Stomach (tissue), 8 donors: ENCODE measurements at regions not wholly inside any gene's neighbourhood (a gene's known extent, or its start where the extent isn't known, plus 50 kb on each side); places are given as distances from the start of the nearest gene placed in this dataset.

Experiments
- DNase-seq, 2 donors: peaks; one replicate each; pipeline versions ENCODE4 v3.0.0 to v3.0.0-alpha.2; 2013 to 2019
- H3K27ac ChIP-seq, 5 donors: fragments of 200-600 bp in 4 of 5; sonication (generic) in 4 of 5; one replicate each; pipeline ENCODE4 v1.5.1; 2013 to 2019; ENCODE audit warnings: mild to moderate bottlenecking in 1 of 5, moderate library complexity in 1 of 5
- H3K27me3 ChIP-seq, 3 donors: fragments of 200-600 bp; sonication (generic); one replicate each; pipeline ENCODE4 v1.5.1; 2017 to 2019; ENCODE audit warnings: mixed run types in 1 of 3
- H3K36me3 ChIP-seq, 4 donors: fragments of 200-600 bp; sonication (generic); 1 replicate in 3 of 4; 2 replicates in 1 of 4; pipeline ENCODE4 v1.5.1; 2016 to 2019
- H3K4me1 ChIP-seq, 4 donors: fragments of 200-600 bp; sonication (generic); one replicate each; pipeline ENCODE4 v1.5.1; 2016 to 2019
- H3K4me3 ChIP-seq, 4 donors: fragments of 200-600 bp; sonication (generic) in 3 of 4; one replicate each; pipeline ENCODE4 v1.5.1; 2016 to 2019; ENCODE audit warnings: mild to moderate bottlenecking in 1 of 4
- H3K9me3 ChIP-seq, 4 donors: fragments of 200-600 bp; sonication (generic); one replicate each; pipeline ENCODE4 v1.5.1; 2016 to 2019
- CTCF ChIP-seq, 7 experiments: fragments of 450-650 bp in 4 of 7; fragments of 200-600 bp in 3 of 7; sonication (generic) in 3 of 7; IDR thresholded peaks; one replicate each; pipeline ENCODE4 v1.5.1; 2016 to 2019; ENCODE audit warnings: antibody characterized with exemption in 7 of 7, control low read depth in 2 of 7, mild to moderate bottlenecking in 1 of 7
- EP300 ChIP-seq: sonication (generic); formaldehyde crosslinking; IDR thresholded peaks from one replicate; pipeline ENCODE4 v1.6.1; 2017; ENCODE audit warnings: antibody characterized with exemption
- POLR2A ChIP-seq, 4 donors: fragments of 450-650 bp; IDR thresholded peaks; one replicate each; pipeline ENCODE4 v1.6.1; 2016; ENCODE audit warnings: antibody characterized with exemption in 4 of 4, control low read depth in 2 of 4, mild to moderate bottlenecking in 1 of 4, moderate library complexity in 1 of 4
- POLR2AphosphoS5 ChIP-seq, 3 donors: sonication (generic); formaldehyde crosslinking; IDR thresholded peaks; one replicate each; pipeline ENCODE4 v1.6.1; 2016; ENCODE audit warnings: antibody characterized with exemption in 3 of 3
- WGBS, 5 donors: extraction: QIAGEN DNeasy Blood & Tissue Kit in 3 of 5; methylation state at CpG; one replicate each; pipeline versions ENCODE4 v1.1.5 to v1.1.7; 2013 to 2018; 5-methylcytosine and 5-hydroxymethylcytosine counted together
- intact Hi-C: fragments of 100-400 bp; cut with DNase I; formaldehyde crosslinking; loops from one replicate; pipeline ENCODE4 v1.15.1; 2023; ENCODE audit warnings: low total_unique reads
- donor health status: healthy with polysubstance abuse.
- donor health status: Bipolar disorder and iron deficiency.
- donor health status: healthy.

GRCh38 chr13:47114030-47114429 is 217.2 kb upstream of the HTR2A start:
- intact Hi-C loops = no loop called here
- no peaks in the 10 kb centered on the region for H3K9me3 ChIP-seq
- no peak for TF ChIP-seq POLR2A (IDR thresholded peaks at IDR 0.05)
- WGBS, 5 donors = 86 to 96% (median 94%) methylated on average over 1 of the region's 1 CpG
- DNase-seq = no peak
- no peak overlapping the region for H3K4me3 ChIP-seq
- no peak overlapping the region for H3K27ac ChIP-seq
- H3K36me3 ChIP-seq = no peaks in the 10 kb centered on the region
- no peaks in the 10 kb centered on the region for H3K27me3 ChIP-seq
- no peaks in the 10 kb centered on the region for H3K4me1 ChIP-seq

- Histone ChIP-seq H3K27me3 (no peaks in the 10 kb centered on the region), H3K4me1 (no peaks in the 10 kb centered on the region), H3K4me3 (no peak overlapping the region), H3K36me3 (no peaks in the 10 kb centered on the region), H3K9me3 (no peaks in the 10 kb centered on the region), H3K27ac (no peak overlapping the region)
- TF ChIP-seq POLR2AphosphoS5 (IDR thresholded peaks at IDR 0.05) = no peak
- 56 to 74% (median 60%) methylated on average over 1 of the region's 1 CpG for WGBS, 5 donors
- no peak for DNase-seq
- intact Hi-C loops = no loop called here
These were observed 216.0 kb upstream of the HTR2A start for GRCh38 chr13:47112903-47113299.

GRCh38 chr13:47112205-47112902 is 215.5 kb upstream of the HTR2A start:
- no peaks in the 10 kb centered on the region for H3K9me3 ChIP-seq
- TF ChIP-seq CTCF (IDR thresholded peaks at IDR 0.05) (no peak), POLR2AphosphoS5 (IDR thresholded peaks at IDR 0.05) (no peak), POLR2A (IDR thresholded peaks at IDR 0.05) (no peak), EP300 (no peak)
- intact Hi-C loops = no loop called here
- H3K36me3 ChIP-seq = no peaks in the 10 kb centered on the region
- WGBS, 5 donors = 65 to 75% (median 73%) methylated on average over 4 of the region's 4 CpGs
- H3K27me3 ChIP-seq = no peaks in the 10 kb centered on the region
- H3K4me3 ChIP-seq = no peak overlapping the region
- no peaks in the 10 kb centered on the region for H3K4me1 ChIP-seq
- no peak overlapping the region for H3K27ac ChIP-seq
- no peak for DNase-seq

GRCh38 chr13:47111499-47111898 is 214.6 kb upstream of the HTR2A start:
- H3K27me3 ChIP-seq = no peaks in the 10 kb centered on the region
- 68 to 76% (median 74%) methylated on average over 3 of the region's 3 CpGs for WGBS, 5 donors
- DNase-seq = no peak
- H3K4me3 ChIP-seq = no peak overlapping the region
- intact Hi-C loops = no loop called here
- H3K36me3 ChIP-seq = no peaks in the 10 kb centered on the region
- TF ChIP-seq POLR2AphosphoS5 (IDR thresholded peaks at IDR 0.05) = no peak
- TF ChIP-seq POLR2A (IDR thresholded peaks at IDR 0.05) = no peak
- TF ChIP-seq CTCF (IDR thresholded peaks at IDR 0.05) = no peak
- TF ChIP-seq EP300 = no peak
- H3K27ac ChIP-seq = no peak overlapping the region
- H3K4me1 ChIP-seq = no peaks in the 10 kb centered on the region
- no peaks in the 10 kb centered on the region for H3K9me3 ChIP-seq

GRCh38 chr13:47110833-47111240 is 214.0 kb upstream of the HTR2A start:
- no peak overlapping the region for H3K4me3 ChIP-seq
- no peaks in the 10 kb centered on the region for H3K9me3 ChIP-seq
- H3K4me1 ChIP-seq = no peaks in the 10 kb centered on the region
- DNase-seq = no peak
- H3K27me3 ChIP-seq = no peaks in the 10 kb centered on the region
- H3K36me3 ChIP-seq = no peaks in the 10 kb centered on the region
- intact Hi-C loops = no loop called here
- no peak overlapping the region for H3K27ac ChIP-seq
- 89 to 94% (median 91%) methylated on average over 12 of the region's 12 CpGs for WGBS, 5 donors
- TF ChIP-seq EP300 = no peak
- no peak for TF ChIP-seq POLR2A (IDR thresholded peaks at IDR 0.05)
- no peak for TF ChIP-seq POLR2AphosphoS5 (IDR thresholded peaks at IDR 0.05)
- no peak for TF ChIP-seq CTCF (IDR thresholded peaks at IDR 0.05)
